NCI-H526 (cell line): ENCODE measurements at regions not wholly inside any gene's neighbourhood (a gene's known extent, or its start where the extent isn't known, plus 50 kb on each side); places are given as distances from the start of the nearest gene placed in this dataset.

Experiments
- DNase-seq, 2 experiments: peaks; one replicate each; lab custom pipeline; 2025; lab: John Stamatoyannopoulos, UW

DNA sequence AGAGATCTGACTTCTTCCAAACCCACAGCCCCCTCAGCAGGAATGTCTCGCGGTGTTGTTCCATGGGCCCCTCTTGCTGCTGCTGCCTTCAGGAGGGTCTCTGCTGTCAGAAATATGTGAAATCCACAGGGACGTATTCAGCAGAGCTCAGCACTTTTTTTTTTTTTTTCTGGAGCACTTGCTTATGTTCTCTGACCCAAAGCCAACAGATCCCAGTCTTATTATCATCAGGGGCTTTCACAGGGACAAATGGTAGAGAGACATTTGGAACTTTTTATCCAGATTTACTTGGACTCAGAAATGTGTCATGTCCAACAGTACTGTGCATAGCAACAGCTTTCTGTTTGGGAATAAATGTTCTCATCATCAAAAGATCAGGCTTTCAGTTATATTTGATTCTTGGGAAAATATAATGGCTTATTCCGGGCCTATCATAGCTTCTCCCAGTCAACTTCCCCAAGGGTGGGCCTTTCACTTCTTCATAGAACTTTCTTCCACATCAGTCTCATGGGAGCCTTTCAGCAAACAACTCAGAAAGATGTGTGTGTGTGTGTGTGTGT lies 332.7 kb downstream of the ZNF536 start:
- no peak for DNase-seq

DNA sequence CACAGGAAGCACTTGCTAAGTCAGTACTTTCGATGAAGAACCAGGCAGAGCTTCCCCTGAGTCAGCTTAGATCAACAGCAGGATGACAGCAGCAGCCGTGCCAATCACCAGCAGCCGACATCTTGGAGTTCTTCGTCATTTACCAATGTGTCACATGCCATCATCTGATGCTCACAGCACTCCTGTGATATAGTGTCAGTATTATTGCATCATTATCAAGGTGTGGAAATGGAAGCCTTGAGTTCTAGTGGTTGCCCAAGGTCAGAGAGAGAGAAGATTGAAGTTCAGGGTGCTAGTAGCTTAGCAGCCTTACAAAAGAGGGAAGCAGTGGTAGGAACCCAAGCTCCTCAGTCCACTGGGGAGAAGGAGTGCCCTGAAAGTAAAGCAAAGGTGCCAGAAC lies 331.5 kb downstream of the ZNF536 start:
- no peak for DNase-seq

DNA sequence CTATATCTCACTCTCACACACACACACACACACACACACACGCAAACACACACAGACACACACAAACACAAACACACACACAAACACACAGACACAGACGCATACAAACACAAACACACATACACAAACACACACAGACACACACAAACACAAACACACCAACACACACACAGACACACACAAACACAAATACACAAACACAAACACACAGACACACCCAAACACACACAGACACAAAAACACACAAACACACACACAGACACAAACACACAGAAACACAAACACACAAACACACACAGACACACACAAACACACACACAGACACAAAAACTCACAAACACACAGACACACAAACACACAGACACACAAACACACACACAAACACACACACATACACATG lies 329.0 kb downstream of the ZNF536 start:
- no peak for DNase-seq

DNA sequence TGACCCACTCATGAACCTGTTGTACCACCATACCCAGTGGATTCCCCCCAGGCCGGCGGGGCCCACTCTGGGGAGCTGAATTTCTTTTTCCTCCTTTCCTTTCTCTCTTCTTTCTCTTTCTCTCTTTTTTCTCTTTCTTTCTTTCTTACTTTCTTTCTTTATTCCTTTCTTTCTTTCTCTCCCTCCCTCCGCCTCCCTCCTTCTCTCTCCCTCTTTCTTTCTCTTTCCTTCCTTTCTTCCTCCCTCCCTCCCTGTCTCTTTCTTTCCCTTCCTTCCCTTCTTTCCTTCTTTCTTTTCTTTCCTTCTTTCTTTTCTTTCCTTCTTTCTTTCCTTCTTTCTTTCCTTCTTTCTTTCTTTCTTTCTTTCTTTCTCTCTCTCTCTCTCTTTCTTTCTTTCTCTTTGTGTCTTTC lies 327.7 kb downstream of the ZNF536 start:
- no peak for DNase-seq

DNA sequence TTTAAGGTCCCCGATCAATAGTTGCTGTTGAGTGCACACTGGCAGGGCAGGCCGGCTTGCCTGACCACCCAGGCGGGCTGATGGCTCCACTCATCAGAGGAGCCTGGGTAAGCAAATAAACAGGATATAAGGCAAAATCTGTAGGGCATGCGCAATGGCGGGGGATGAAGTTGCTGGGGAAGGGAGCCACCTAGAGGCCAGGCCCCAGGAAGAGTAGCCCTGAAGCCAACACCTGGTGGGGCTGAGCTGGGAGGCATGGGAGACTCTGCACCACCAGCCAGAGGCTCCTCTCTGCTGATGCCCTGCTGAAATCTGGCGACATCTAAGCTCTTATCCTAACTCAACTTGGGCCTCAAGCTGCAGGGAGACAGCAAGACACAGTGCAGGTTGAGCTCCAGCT lies 324.3 kb downstream of the ZNF536 start:
- peak; percentile 64 to 80 for DNase-seq

DNA sequence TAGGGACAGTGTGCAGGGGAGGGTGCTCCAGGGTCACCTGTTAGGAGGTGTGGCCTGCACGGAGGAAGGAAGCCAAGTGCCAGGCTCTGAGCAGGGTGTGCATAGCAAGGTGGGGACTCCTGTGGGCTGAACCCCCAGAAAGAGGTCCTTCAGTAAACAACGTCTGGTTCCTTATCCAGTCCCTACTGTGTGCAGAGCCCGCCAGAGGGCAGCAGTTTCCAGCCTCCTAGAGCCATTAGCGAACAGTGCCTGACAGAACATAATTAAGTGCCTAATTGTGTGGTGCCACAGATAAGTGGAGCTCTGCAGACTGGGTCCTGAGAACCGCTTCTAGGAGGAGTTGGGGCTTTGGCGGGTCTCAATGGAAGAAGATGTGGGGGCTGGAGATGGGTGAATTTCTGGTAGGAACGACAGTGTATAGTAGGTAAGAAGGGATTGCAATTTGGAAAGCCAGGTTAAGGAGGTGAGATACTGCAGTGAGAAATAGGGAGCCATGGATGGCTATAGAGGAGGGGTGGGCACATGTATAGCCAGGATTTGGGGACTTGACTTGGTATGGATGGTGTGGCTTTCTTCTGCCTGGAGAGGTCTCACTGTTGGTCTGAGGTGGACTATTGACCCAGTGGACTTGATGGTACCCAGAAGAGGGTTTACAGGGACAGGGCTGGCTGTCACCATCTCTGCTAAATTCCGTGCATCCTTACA lies 323.1 kb downstream of the ZNF536 start:
- peak in 1 of 2 experiments; percentile 18 for DNase-seq

DNA sequence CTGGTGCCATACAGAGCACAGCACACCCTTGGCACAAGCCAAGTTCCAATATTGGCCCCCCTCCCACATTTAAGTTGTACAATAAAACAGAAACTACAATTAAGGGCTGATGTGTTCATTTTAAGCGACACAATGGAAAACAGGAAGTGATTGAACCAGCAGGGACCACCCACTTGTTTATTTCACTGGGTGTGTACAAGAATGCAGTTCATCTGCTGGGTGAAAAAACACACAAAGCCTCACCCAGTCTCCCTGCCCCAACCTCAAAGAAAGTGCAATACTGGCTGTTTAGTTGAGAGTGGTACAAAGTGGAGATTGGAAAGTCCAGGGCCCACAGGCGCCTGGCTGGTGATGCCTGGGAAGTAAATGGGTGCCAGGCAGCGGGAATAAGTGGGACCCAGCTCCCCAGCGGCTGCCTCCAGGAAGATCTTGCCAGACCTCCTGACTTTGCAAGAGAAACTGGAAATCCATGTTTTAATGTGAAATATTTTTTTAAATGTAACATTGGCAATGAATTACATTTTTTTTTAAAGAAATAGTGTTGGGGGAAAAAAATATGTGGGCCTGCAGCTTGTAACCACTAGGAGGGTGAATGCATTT lies 322.1 kb downstream of the ZNF536 start:
- DNase-seq: no peak

DNA sequence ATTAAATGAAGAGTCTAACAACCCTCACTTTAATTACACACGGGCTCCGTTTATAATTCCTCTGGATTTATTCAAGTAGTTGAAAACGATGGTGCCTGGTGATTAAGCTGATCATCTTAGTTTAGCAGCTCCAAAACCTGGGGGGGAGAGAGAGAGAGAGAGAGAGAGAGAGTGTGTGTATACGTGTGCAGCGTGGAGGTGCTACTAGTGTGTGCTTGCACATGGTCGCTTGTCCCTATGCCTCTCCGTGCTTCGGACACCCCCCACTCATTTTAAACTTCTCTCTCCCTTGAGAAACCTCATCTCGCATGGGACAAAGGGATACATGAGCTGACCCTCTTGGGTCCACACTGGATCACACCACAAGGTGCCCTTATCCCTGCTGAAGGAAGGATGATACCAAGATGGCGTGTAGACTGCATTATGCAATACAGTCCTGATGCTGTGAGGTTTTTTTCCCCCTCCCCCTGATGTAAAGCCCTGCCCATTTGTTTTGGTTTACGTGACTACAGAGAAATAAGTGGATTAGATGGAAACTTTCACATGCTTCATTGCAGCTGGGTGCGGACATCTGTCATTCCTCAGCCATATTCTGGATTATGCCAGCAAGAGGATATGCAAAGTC lies 320.8 kb downstream of the ZNF536 start:
- no peak for DNase-seq

DNA sequence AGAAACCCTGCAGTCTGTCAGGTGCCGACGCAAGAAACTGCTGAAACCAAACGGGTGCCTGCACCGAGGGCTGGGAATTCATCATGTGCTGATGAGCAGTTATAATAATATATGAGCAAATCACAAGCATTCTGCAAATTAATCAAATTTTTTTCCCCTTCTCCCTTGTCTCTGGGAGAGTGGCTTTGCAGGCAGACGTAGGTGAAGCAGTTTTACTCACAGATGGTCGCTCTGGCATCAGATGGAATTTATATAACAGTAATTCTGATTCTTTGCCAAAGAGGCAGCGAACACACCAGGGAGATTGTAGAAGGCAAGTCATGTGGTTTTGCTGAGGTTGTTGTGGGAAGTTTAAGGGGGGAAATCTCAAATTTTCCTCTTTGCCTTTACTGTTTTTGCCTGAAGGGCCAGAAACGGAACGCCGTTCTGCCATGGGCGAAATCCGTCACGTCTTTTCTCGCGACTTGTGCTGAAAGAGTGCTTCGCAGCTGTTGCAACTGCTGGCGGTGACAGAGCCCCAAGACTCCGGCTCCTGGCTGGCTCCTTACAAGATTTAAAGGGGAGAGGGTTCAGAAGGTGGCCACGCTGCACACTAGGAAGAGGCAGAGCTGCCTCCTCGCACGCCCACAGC lies 320.1 kb downstream of the ZNF536 start:
- no peak for DNase-seq

DNA sequence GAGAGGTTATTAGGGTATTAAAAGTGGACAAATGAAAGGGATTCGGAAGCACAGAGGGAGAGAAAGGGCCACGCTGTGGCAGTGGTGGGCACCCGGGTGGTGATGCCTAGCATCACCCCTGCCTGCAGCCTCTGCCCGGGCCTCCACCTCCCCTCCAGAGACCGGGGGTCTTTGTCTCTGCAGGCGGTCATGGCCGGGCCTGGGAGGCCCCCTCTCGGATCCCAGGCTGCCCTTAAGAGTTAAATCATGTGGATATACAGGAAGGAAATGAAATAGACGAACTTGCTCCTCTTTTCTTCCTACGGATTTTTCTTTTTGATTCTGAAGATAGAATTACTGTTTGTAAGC lies 319.6 kb downstream of the ZNF536 start:
- DNase-seq: no peak

DNA sequence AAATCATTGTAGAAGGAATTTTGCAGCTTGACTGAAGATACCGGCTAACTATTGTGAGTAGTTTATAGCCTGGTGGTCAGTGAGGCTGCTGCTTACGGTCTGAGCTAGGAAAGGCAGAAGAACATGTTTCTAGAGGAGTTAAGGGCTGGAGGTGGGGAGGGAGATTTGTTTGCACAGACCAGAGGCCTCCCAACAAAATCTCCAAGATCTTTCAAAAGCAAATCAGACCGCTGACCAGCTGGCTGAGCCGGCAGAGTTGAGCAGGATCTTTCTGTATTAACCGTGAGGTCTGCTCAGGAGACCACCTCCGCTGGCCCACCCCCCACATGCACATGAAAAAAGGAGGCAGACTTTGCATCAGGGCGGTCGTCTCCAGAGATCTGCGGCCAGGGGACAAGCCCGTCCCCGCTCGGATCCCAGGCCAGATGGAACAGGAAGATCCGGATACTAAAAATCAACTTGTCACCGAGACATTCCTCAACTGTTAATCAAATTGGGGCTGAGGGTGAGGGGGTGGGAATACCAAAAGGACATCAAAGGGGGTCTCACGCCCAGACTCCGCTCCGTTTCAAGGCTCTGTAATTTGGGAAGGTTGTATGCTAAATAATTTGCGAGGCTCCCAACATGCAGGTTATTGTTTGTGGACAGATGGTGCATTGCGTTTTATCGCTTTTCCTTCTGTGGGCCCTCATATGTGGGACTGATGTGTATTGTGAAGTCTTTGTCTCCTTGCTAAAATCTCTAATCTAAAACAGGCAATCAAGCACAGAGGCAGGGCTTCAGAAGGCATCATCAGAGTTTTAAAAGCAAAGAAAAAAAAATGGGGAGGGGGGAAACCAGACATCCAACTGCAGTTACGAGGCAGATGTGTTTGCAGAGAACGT lies 319.0 kb downstream of the ZNF536 start:
- DNase-seq: no peak

DNA sequence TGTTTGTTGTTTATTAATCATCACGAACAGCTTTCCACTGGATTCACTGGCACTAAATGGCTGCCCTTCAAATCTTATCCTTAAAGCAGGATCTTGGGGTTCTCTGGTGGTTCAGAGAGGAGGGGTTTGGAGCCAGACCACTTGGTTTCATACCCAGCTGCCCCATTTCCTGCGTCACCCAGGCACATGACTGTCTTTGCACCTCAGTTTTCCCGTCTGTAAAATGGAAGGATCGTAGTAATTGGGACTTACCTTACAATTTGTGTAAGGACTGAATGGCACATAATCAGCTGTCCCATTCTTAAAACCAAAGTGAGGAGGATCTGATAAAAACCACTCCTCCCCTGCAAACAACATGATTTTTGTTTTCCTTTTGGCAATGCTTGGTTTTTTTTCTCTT lies 318.3 kb downstream of the ZNF536 start:
- no peak for DNase-seq

DNA sequence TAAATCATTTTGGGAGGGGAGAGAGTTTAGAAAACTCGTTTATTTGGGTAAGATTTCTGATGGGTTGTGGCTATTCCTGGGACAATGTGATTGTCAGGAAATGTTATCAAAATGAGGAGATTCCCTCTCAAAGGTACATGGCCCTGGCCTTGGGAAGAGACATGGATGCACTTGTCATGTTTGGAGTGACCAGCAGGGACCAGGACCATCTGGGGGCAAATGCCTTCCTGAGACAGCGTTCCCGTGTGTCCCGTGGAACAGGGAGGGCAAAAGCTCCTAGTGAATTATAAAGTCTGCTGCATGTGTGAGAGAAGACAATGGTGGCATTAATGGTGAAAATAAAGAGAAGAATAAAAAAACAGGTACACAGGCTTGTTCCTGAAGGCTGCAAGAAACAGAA lies 317.3 kb downstream of the ZNF536 start:
- DNase-seq: no peak

DNA sequence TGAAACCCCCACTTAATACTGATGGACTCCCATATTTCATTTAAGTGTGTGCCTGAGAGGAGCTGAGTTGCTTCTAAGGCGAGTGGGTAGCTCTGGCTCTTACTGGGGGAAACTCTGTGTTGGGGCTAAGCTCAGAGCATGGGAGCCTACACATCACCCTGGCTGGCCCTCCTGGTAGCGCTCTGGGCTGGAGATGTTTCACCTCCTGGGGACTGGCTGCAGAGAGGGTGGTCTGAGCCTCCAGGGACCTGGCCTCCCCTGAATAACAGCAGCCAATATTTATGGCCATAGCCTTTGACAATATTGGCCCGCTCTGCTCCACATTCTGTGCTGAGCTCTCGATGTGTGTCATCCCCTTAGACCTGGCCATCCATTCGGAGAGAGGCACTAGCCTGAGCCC lies 316.5 kb downstream of the ZNF536 start:
- DNase-seq: no peak

DNA sequence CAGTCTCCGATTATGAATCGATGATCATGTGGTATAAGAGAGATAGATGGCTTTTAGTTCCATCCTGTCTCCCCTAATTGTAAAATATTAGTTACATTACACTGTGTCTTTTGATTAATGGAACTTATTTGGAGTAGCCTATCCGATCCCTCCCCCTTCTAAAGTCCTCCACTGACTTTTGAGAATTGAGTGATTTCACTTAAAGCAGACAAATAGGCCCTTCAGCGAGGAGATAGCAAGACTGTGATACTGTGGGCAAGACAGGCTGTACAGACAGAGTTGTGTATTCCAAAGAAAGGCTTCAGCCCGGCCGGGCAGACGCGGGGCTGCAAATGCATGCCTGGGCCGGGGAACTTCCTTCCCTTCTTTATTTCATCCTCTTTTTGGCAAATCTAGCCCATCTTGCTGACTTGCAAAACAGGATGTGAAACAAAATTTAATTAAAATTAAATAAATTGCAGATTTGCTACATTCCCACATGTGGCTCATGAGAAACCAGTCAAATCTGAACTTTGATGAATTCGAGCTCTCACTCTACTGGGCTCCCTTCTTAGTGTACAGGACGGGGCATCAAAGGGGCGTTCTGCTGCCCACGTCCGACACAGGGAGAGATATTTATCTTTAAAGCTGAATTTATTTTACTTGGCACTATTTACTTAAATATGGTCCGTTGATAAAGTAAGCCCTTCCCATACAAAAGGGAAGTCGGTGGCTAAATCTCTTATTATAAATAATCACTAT lies 314.8 kb downstream of the ZNF536 start:
- no peak for DNase-seq

DNA sequence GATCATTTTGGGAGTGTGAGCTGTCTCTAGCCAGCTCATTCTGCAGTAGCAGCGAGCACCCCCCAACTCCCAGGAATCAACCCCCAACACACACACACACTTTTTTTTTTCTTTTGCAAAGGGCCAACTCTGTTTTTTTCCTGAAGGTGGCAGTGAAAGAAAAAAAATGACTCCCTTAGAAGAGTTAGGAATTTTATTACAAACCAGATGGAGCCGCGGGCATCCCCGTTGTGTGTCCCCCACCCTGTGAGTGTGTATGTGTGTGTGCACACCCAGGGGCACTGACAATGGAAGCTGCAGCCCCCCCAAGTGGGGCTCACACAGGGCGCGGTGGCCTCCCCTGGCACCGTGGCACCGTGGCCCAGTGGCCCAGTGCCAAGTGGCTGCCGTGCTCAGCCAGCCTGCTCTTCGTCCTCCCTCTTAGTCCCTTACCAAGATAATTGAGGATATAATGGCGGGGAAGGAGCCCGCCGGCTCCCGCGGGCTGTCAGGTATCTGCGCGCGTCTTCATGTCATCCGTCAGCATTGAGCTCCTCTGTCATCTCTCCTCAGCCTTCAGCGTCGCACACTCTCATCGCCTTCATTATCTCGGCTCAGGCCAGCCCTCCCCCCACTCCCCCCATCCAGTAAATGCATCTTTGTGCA lies 314.1 kb downstream of the ZNF536 start:
- DNase-seq: peak in 1 of 2 experiments; percentile 42

DNA sequence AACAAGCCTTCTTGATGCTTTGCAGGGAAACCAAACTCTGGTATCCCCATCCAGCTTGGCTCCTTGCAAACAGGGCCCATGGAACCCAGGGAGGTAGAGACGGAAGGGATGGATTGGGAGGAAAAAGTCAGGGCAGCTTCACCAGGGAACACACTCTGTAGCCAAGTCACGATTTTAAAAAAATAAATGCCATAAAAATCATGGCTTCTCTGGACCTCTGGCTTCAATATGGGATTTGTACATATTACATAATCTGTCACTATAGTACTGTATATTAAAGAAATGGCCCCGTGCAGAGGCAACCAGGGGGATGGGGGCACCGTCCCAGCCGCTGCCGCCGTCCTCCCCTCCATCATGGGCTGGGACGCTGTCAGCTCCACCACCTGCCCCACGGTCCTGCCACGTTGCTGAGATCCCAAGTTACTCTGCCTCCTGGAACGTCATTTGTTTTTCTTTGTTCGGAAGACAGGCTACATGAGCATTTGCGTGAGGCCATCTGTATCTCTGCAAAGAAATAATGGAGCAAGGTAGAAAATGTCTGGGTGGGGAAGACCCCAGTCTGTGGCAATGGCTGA lies 313.3 kb downstream of the ZNF536 start:
- DNase-seq: no peak

DNA sequence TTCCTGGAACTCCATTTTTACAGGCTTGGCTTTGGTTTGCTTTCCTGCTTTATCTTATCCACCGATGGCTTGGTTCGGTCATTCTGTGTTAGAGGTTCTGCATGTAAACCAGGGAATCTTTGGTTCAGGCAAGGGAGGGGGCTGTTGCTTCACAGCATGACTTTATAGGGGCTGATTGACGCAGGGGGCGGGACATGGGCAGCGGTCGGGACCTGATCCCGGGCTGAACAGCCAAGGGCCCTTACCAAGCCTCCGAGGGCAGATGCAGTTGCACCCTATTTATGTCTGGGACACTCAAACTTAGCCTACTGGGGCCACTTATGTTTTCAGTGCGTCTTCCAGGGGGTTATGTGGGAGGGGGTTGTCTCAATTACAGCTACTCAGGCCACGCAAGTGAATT lies 312.4 kb downstream of the ZNF536 start:
- no peak for DNase-seq

DNA sequence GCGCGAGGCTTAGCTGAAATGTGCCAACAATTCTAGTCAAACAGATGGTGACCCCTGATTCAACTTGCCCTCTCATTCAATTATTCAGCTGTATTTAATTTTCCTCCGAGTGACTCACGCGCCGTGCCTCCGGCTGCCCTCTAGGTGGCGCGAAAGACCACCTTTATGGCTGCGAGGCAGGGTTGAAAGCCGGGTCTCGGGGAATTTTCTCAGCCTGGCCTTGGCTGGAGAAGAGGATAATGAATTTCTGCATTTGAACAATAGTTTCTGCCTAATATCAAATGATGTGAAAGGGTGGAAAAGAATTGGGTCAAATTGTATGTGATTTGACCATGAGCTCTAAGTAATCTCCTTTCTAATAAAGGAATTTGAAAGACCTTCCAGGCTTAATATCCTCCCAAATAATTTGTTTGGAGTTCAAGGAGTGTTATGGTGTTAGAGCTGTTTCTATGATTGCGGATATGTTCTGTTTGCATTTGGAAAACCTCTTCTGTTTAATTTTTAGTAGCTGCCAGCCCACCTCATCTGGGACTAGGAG lies 310.9 kb downstream of the ZNF536 start:
- DNase-seq: peak; percentile 35 to 86
